Erythroblast (primary cell): ENCODE measurements at regions not wholly inside any gene's neighbourhood (a gene's known extent, or its start where the extent isn't known, plus 50 kb on each side); places are given as distances from the start of the nearest gene placed in this dataset.

Source experiments
- GATA1 ChIP-seq: IDR thresholded peaks from 2 replicates; pipeline ENCODE4 v1.6.1; 2011; ENCODE audit warnings: low read depth, mild to moderate bottlenecking, control low read depth, low read length, moderate library complexity
- POLR2A ChIP-seq: IDR thresholded peaks from 2 replicates; pipeline ENCODE4 v1.6.1; 2011; ENCODE audit warnings: mild to moderate bottlenecking, low read length

- TF ChIP-seq POLR2A (no peak), GATA1 (no peak)
Measured at GRCh38 chr1:195158091-195158490, 1450.1 kb downstream of the KCNT2 start.
